Activated effector memory CD4-positive, alpha-beta T cell treated with anti-CD3 and anti-CD28 coated beads, Interleukin-2, amount 50 U/mL, for 16 hours (primary cell): ENCODE measurements at regions not wholly inside any gene's neighbourhood (a gene's known extent, or its start where the extent isn't known, plus 50 kb on each side); places are given as distances from the start of the nearest gene placed in this dataset.
"Not testable (repeated sequence)": the region's sequence is repeated elsewhere in the genome, so short reads cannot be mapped to it uniquely, and the experiment has no call there.

ENCODE experiments used
- DNase-seq: peaks from one replicate; pipeline ENCODE4 v3.0.0-alpha.2; 2020

GRCh38 chr15:77944002-77944867 lies 133.3 kb downstream of the TBC1D2B start:
- peak; percentile 77 for DNase-seq

GRCh38 chr15:77942611-77943211 lies 134.8 kb downstream of the TBC1D2B start:
- no peak for DNase-seq

- DNase-seq = not testable (repeated sequence)
Observed at GRCh38 chr15:77941090-77941827, 136.3 kb downstream of the TBC1D2B start.

GRCh38 chr15:77940381-77940947 lies 137.0 kb downstream of the TBC1D2B start:
- DNase-seq = no peak

GRCh38 chr15:77939851-77940250 lies 137.7 kb downstream of the TBC1D2B start:
- no peak for DNase-seq

- not testable (repeated sequence) for DNase-seq
Observed at GRCh38 chr15:77939026-77939425, 138.5 kb downstream of the TBC1D2B start.

GRCh38 chr15:77938546-77938945 lies 139.0 kb downstream of the TBC1D2B start:
- DNase-seq = not testable (repeated sequence)

- not testable (repeated sequence) for DNase-seq
Observed at GRCh38 chr15:77936567-77936966, 140.9 kb downstream of the TBC1D2B start.

GRCh38 chr15:77934516-77934915 lies 143.0 kb downstream of the TBC1D2B start:
- DNase-seq = not testable (repeated sequence)

- DNase-seq = not testable (repeated sequence)
Observed at GRCh38 chr15:77930907-77931306, 146.6 kb downstream of the TBC1D2B start.

- DNase-seq = not testable (repeated sequence)
Observed at GRCh38 chr15:77930490-77930889, 147.0 kb downstream of the TBC1D2B start.

- DNase-seq = not testable (repeated sequence)
Observed at GRCh38 chr15:77926789-77927188, 150.7 kb downstream of the TBC1D2B start.

GRCh38 chr15:77926296-77926695 lies 151.2 kb downstream of the TBC1D2B start:
- DNase-seq = not testable (repeated sequence)

- DNase-seq = not testable (repeated sequence)
Observed at GRCh38 chr15:77925101-77925500, 152.4 kb downstream of the TBC1D2B start.

GRCh38 chr15:77921664-77922063 lies 155.8 kb downstream of the TBC1D2B start:
- no peak for DNase-seq

- DNase-seq = not testable (repeated sequence)
Observed at GRCh38 chr15:77916966-77917635, 160.4 kb downstream of the TBC1D2B start.

- not testable (repeated sequence) for DNase-seq
Observed at GRCh38 chr15:77915961-77916330, 161.6 kb downstream of the TBC1D2B start.

- DNase-seq = no peak
Observed at GRCh38 chr15:77915261-77915960, 162.1 kb downstream of the TBC1D2B start.

- not testable (repeated sequence) for DNase-seq
Observed at GRCh38 chr15:77914531-77914930, 163.0 kb downstream of the TBC1D2B start.

GRCh38 chr15:77910030-77910911 lies 167.2 kb downstream of the TBC1D2B start:
- DNase-seq = peak; percentile 92
